ENCODE measurements at regions not wholly inside any gene's neighbourhood (a gene's known extent, or its start where the extent isn't known, plus 50 kb on each side); places are given as distances from the start of the nearest gene placed in this dataset.

DNA sequence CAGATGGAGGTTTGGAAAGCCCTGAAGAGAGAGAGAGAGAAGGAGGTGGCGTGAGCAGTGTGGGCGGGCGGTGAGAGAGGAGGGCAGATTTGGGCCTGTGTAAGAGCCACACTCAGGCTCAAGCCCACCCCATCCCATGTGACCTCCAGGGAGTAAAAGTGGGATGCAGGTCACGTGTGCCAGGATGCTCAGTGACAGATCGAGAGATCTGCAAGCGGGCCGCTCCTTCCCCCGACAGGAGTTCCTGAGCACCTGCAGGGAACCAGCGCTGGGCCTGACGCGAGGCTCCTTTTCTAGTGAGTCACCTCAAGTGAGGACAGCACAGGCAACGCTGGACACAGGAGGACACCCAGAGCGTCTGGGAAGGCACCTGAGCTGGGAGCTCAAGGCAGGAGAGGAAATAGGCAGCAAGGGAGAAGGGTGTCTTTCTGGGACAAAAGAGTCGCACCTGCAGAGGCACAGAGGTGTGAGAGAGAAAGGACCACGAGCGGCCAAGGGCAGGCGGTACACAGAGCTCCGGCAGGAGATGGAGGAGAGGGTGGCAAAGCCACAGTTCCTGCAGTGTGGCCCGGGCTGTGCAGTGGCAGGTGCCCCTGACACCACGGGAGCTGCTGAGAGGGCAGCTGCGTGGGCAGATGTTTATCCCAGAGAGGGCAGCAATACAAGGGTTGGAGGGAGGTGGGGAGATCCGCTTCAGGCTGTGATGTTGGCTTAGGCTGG lies 1294.8 kb downstream of the TBC1D22A start:
- H3K27me3 Mint-ChIP-seq (ENCODE audit: low read depth) = peaks cover 30% of the 10 kb centered on the region
- no peak overlapping the region for H3K4me3 Mint-ChIP-seq
- TF ChIP-seq, protein P1, sequence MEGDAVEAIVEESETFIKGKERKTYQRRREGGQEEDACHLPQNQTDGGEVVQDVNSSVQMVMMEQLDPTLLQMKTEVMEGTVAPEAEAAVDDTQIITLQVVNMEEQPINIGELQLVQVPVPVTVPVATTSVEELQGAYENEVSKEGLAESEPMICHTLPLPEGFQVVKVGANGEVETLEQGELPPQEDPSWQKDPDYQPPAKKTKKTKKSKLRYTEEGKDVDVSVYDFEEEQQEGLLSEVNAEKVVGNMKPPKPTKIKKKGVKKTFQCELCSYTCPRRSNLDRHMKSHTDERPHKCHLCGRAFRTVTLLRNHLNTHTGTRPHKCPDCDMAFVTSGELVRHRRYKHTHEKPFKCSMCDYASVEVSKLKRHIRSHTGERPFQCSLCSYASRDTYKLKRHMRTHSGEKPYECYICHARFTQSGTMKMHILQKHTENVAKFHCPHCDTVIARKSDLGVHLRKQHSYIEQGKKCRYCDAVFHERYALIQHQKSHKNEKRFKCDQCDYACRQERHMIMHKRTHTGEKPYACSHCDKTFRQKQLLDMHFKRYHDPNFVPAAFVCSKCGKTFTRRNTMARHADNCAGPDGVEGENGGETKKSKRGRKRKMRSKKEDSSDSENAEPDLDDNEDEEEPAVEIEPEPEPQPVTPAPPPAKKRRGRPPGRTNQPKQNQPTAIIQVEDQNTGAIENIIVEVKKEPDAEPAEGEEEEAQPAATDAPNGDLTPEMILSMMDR (IDR thresholded peaks at IDR 0.05; ENCODE audit: unreplicated experiment in 3 of 3) = no peak
- peaks cover 12% of the 10 kb centered on the region for H3K4me1 Mint-ChIP-seq
- H3K36me3 Mint-ChIP-seq (ENCODE audit: low read depth) = no peaks in the 10 kb centered on the region
- peaks cover 4% of the 10 kb centered on the region for H3K9me3 Mint-ChIP-seq
- H3K27ac Mint-ChIP-seq = no peak overlapping the region

DNA sequence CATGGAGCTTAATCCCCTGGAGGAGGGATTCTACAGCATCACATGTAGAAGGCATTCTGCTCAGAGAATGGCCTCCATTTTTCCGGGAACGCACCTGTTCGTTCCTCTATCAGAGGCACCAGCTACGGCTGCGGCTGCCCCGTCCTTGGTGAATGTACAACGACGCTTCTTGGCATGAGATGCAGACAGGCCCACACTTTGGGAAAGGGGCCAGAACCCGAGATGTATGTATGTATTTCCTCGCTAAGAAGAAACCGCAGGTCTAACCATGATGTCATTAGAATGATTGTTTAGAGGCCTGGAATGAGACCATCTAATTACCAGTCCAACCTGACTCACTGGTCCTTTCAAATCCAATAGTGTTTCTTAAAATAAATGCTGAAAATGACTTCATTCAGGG lies 1293.4 kb downstream of the TBC1D22A start:
- peaks cover 4% of the 10 kb centered on the region for H3K9me3 Mint-ChIP-seq

DNA sequence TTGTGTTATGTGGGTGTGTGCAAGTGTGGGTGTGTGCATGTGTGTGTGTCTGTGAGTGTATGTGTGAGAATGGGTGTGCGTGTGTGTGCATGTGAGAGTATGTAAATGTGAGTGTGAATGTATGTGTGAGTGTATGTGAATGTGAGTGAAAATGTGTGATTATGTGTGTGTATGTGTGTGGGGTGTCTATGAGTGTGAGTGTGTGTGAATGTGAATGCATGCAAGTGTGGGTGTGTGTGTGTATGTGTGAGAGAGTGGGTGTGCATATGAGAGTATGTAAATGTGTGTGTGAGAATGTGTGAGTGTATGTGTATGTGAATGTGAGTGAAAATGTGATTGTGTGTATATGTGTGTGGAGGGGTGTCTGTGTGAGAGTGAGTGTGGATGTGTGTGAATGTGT lies 1292.7 kb downstream of the TBC1D22A start:
- TF ChIP-seq, protein P1 (IDR thresholded peaks at IDR 0.05; ENCODE audit: unreplicated experiment in 3 of 3) = no peak
- Mint-ChIP-seq H3K4me1 (peaks cover 5% of the 10 kb centered on the region), H3K27me3 (ENCODE audit: low read depth) (peaks cover 19% of the 10 kb centered on the region), H3K27ac (no peak overlapping the region), H3K9me3 (peaks cover 4% of the 10 kb centered on the region), H3K4me3 (no peak overlapping the region), H3K36me3 (ENCODE audit: low read depth) (no peaks in the 10 kb centered on the region)

More for the DNA sequence above, 1293.4 kb downstream of the TBC1D22A start:
- Mint-ChIP-seq H3K4me3 (no peak overlapping the region), H3K27ac (no peak overlapping the region), H3K4me1 (peaks cover 5% of the 10 kb centered on the region), H3K27me3 (ENCODE audit: low read depth) (peaks cover 24% of the 10 kb centered on the region), H3K36me3 (ENCODE audit: low read depth) (no peaks in the 10 kb centered on the region)
- TF ChIP-seq, protein P1 (IDR thresholded peaks at IDR 0.05; ENCODE audit: unreplicated experiment in 3 of 3) = no peak

DNA sequence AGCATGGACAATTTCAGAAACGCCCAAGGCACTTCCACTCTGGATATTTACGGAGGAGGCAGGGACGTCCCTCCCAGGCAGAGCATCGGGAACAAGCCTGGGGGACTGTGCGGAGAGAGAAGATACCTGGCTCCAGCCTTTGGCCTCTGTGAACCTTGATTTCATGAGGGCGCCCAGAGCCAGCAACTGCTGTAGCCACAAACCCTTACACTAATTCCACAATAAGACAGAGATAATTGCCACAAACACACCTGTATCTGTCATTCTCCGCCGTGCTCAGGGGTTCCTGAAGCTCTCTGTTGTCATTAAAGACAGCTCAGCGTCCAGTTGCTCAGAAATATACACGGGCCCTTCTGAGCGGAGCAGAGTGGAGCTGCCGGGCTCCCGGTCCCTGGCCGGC lies 1292.1 kb downstream of the TBC1D22A start:
- Mint-ChIP-seq H3K27me3 (ENCODE audit: low read depth) (peaks cover 23% of the 10 kb centered on the region), H3K27ac (no peak overlapping the region), H3K4me1 (peaks cover 5% of the 10 kb centered on the region), H3K36me3 (ENCODE audit: low read depth) (no peaks in the 10 kb centered on the region), H3K9me3 (peaks cover 4% of the 10 kb centered on the region), H3K4me3 (no peak overlapping the region)
- TF ChIP-seq, protein P1 (IDR thresholded peaks at IDR 0.05; ENCODE audit: unreplicated experiment in 3 of 3) = no peak

DNA sequence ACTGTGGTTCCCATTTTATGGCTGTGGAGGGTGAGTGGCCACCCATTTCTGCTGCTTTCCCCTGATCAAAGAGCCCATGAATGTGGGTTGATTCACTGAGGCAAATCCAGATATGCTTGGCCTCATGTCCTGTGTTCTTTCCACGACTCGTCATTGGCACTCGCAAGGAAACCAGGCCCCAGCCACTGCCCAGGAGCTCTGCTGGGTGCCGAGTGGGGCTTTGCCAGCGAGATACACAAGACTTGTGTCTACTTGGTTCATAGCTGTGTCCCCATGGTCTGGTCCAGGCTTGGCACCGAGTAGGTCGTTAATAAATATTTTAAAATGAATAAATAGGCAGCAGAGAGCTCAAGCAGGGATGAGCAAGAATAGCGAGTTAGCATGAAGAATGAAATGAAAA lies 1291.5 kb downstream of the TBC1D22A start:
- H3K9me3 Mint-ChIP-seq = peaks cover 4% of the 10 kb centered on the region
- no peak overlapping the region for H3K27ac Mint-ChIP-seq
- H3K4me1 Mint-ChIP-seq = peaks cover 6% of the 10 kb centered on the region
- no peaks in the 10 kb centered on the region for H3K36me3 Mint-ChIP-seq (ENCODE audit: low read depth)
- no peak overlapping the region for H3K4me3 Mint-ChIP-seq
- H3K27me3 Mint-ChIP-seq (ENCODE audit: low read depth) = peaks cover 29% of the 10 kb centered on the region
- TF ChIP-seq, protein P1 (IDR thresholded peaks at IDR 0.05; ENCODE audit: unreplicated experiment in 3 of 3) = no peak

DNA sequence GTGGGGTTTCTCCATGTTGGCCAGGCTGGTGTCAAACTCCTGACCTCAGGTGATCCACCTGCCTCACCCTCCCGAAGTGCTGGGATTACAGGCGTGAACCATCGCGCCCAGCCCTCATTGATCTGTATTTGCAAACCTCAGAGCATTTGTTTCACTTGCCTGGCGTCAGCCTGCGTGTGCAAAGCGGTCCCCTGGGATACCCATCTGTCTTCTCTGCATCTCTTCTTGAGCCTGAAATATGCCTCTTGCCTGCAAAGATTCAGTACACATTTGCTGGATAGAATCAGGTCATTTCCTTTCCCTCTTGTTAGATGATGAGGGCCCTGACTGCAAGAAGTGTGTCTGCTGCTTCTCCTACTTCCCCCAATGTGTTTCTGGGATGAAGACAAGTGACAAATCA lies 1291.0 kb downstream of the TBC1D22A start:
- TF ChIP-seq, protein P1 (IDR thresholded peaks at IDR 0.05; ENCODE audit: unreplicated experiment in 3 of 3) = no peak
- H3K27ac Mint-ChIP-seq = no peak overlapping the region
- peaks cover 4% of the 10 kb centered on the region for H3K9me3 Mint-ChIP-seq
- no peaks in the 10 kb centered on the region for H3K36me3 Mint-ChIP-seq (ENCODE audit: low read depth)
- no peak overlapping the region for H3K4me3 Mint-ChIP-seq
- H3K27me3 Mint-ChIP-seq (ENCODE audit: low read depth) = peaks cover 32% of the 10 kb centered on the region
- peaks cover 11% of the 10 kb centered on the region for H3K4me1 Mint-ChIP-seq

All from nephron (organoid).